K562 (cell line): ENCODE measurements at regions not wholly inside any gene's neighbourhood (a gene's known extent, or its start where the extent isn't known, plus 50 kb on each side); places are given as distances from the start of the nearest gene placed in this dataset.

ENCODE experiments used
- TAF1 ChIP-seq: IDR thresholded peaks from 2 replicates; pipeline ENCODE4 v1.6.1; 2011; ENCODE audit warnings: mild to moderate bottlenecking, low read length, moderate library complexity; ENCODE audit not compliant: insufficient read depth, control insufficient read depth, severe bottlenecking; ENCODE audit errors: extremely low read depth
- THRA ChIP-seq: fragments of 450-650 bp; IDR thresholded peaks from 2 replicates; pipeline ENCODE4 v1.6.1; 2017; ENCODE audit warnings: mild to moderate bottlenecking, moderate library complexity
- USF1 ChIP-seq: sonication (generic); formaldehyde crosslinking; IDR thresholded peaks from 2 replicates; pipeline ENCODE4 v1.9.0; 2022; ENCODE audit warnings: mild to moderate bottlenecking, missing genetic modification reagents
- ZFP1 ChIP-seq: fragments of 450-650 bp; formaldehyde crosslinking; IDR thresholded peaks from 2 replicates; pipeline ENCODE4 v1.4.0; 2020; ENCODE audit warnings: mild to moderate bottlenecking, mixed read lengths

- TF ChIP-seq USF1 (CRISPR knock-in tag) (no peak), TAF1 (no peak), ZFP1 (no peak), THRA (no peak)
Measured at GRCh38 chr18:24982831-24983230, 369.1 kb downstream of the ZNF521 start.
